Activated CD8-positive, alpha-beta memory T cell treated with anti-CD3 and anti-CD28 coated beads for 36 hours (primary cell): ENCODE measurements at regions not wholly inside any gene's neighbourhood (a gene's known extent, or its start where the extent isn't known, plus 50 kb on each side); places are given as distances from the start of the nearest gene placed in this dataset.
"Not testable (repeated sequence)": the region's sequence is repeated elsewhere in the genome, so short reads cannot be mapped to it uniquely, and the experiment has no call there.

Source experiments
- CTCF ChIA-PET: fragments of 350-600 bp; sonication (Branson Sonifier 250); formaldehyde crosslinking; loops from one replicate; lab custom pipeline; 2021; ENCODE audit warnings: antibody characterized with exemption; lab: Charles Lee
- POLR2A ChIA-PET: fragments of 350-600 bp; sonication (Branson Sonifier 250); formaldehyde crosslinking; loops from one replicate; lab custom pipeline; 2021; ENCODE audit warnings: antibody characterized with exemption; lab: Charles Lee

DNA sequence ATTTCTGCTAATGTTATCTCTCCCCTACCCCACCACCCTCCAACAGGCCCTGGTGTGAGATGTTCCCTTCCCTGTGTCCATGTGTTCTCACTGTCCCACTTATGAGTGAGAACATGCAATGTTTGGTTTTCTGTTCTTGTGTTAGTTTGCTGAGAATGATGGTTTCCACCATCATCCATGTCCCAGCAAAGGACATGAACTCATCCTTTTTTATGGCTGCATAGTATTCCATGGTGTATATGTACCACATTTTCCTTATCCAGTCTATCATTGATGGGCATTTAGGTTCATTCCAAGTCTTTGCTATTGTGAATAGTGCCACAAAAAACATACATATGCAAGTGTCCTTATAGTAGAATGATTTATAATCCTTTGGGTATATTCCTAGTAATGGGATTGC, 104.5 kb downstream of the ZNF33B start:
- POLR2A ChIA-PET, CTCF ChIA-PET: not testable (repeated sequence)

DNA sequence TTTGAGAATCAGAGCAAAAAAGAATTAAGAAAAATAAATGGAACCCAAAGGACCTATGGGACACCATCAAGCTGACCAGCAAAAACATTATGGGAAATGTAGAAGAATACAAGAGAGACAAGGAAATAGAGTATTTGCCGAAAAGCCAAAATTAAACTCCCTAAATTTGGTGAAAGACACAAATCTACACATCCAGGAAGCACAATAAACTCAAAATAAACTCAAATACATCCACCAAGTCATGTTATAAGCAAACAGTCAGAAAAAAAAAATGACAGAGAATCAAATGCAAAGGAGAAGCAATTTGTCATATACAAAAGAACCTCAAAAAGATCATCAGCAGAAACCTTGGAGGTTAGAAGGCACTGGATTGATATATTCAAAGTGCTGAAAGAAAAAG, 105.4 kb downstream of the ZNF33B start:
- CTCF ChIA-PET, result no interaction called here
- POLR2A ChIA-PET, result no interaction called here

DNA sequence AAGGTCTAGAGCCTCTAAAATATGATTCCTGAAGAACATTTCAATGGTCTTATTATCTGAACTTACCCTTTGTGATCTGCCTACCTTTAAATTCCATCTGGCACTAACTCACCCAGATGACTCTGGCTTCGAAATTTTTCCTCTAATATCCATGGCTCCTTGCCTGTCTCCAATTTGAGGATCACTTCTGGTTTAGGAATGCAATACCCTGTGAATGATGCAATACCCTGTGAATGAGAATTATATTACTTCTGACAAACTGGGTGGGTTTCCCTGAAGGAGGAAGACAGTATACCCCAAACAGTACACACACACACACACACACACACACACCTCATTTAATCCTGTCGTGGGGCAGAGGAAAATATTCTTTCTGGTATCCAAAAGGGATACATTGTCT, 115.3 kb downstream of the ZNF33B start:
- ChIA-PET POLR2A (no interaction called here), CTCF (interaction anchor here (0.6 kb wide), 1 partner anchor 157 kb away, joined by 3 read pairs; no protein-coding TSS in a partner anchor)

DNA sequence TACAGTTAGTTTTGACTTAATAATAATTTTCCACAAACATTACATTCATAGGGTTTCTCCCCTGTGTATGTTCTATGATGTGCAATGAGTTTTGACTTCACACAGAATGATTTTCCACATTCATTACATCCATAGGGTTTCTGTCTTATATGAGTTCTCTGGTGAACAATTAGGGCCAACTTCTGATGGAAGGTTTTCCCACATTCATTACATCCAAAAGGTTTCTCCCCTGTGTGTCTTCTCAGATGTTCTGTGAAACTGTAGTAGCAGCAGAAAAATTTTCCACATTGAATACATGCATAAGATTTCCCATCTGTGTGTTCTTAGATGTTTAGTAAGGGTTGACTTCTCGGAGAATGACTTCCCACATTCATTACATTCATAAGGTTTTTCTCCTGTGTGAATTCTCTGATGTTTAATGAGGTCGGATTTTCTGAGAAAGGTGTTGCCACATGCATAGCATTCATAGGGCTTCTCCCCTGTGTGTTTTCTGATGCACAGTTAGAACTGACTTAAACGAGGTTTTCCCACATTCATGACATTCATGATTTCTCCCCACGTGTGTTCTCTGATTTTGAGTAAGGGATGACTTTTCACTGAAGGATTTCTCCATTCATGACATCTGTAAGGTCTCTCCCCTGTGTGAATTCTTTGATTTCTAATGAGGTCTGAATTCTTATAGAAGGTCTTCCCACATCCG, 118.5 kb downstream of the ZNF33B start:
- ChIA-PET POLR2A (no interaction called here), CTCF (no interaction called here)

DNA sequence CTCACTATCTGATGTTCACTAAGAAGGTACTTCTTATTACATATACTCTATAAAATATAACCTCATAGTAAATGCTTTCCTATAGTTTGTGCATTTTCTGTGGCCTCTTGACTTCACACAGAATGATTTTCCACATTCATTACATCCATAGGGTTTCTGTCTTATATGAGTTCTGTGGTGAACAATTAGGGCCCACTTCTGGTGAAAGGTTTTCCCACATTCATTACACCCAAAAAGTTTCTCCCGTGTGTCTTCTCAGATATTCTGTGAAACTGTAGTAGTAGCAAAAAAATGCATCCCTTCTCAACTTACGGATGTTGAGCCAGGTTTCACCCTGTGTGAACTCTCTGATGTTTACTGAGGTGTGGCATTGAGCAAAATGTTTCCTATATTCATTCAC, 119.3 kb downstream of the ZNF33B start:
- ChIA-PET POLR2A (no interaction called here), CTCF (no interaction called here)

DNA sequence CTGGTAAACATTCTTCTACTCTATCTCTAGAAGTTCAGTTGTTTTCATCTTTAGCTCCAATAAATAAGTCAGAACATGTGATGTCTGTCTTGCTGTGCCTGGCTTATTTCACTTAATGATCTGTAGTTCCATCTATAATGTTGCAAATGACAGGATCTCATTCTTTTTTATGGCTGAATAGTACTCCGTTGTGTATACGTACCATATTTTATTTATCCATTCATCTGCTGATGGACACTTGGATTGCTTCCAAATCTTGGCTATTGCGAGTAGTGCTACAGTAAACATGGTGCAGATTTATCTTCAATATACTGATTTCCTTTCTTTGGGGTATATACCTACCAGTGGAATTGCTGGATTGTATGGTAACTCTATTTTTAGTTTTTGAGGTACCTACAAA, 124.4 kb downstream of the ZNF33B start:
- ChIA-PET POLR2A (no interaction called here), CTCF (no interaction called here)

DNA sequence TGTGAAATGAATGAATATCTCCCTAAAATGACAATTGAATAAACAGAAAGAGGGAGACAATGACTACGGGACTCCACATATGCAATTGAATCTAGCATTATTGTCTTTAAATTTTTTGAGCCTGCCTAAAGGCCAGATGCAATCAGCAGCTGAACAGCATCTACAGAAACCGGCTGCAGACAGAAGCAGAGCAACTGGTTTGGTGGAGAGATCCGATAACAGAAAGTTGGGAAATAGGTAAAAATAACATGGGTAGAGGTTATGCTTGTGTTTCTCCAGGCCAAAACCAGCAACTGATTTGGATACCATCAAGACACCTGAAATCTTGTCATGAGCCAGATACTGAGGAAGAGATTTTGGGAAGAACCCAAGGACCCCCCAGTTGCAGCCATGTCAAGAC, 146.6 kb downstream of the ZNF33B start:
- ChIA-PET POLR2A (no interaction called here), CTCF (interaction anchor here (1.6 kb wide), 1 partner anchor 10 kb away, joined by 3 read pairs; no protein-coding TSS in a partner anchor)

DNA sequence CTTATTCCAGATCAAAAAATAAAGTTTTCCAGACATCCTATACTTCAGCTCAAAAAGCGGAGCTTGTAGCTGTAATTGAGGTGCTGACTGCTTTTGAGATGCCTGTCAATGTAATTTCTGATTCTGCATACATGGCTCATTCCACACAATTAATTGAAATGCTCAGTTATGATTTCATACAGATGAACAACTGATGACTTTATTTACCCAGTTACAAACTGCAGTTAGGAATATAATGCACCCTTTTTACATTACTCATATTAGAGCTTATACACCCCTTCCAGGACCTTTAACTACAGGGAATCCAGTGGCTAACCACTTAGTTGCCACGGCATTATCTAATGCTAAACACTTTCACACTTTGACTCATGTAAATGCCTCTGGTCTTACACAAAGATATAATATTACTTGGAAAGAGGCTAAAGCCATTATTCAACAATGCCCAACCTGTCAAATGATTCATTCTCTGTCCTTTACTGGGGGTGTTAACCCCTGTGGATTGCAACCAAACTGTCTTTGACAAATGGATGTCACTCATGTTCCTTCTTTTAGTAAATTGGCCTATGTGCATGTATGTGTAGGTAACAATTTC, 147.3 kb downstream of the ZNF33B start:
- POLR2A ChIA-PET, result no interaction called here
- CTCF ChIA-PET, result no interaction called here

DNA sequence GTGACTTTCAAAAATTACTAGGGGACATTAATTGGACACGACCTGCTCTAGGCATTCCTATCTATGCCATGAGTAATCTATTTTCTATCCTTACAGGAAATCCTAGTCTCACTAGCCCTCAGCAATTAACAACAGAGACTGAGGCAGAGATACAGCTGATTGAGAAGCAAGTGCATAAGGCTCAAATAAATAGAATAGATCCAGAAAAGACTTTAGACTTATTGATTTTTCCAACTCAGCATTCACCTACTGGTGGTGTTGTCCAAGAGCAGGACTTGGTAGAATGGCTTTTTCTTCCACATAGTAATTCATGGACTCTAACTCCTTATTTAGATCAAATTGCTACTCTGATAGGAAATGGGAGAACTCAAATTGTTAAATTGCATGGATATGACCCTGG, 148.0 kb downstream of the ZNF33B start:
- ChIA-PET POLR2A (no interaction called here), CTCF (no interaction called here)

DNA sequence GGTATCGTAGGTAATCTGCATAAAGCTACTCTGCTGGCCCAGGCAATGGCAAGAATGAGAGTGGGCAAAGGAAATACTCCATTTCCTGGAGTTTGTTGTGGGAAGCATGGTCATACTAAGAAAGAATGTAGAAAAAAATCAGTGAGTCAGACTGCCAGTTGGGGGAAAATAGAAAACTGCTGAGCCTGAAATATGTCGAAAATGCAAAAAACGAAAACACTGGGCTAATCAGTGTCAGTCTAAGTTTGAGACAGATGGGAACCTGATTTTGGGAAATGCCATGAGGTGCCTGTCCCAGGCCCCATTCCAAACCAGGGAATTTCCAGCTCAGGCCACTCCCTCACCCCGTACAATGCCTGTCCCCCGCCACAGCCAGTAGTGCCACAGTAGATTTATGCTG, 150.0 kb downstream of the ZNF33B start:
- ChIA-PET CTCF (no interaction called here), POLR2A (no interaction called here)

DNA sequence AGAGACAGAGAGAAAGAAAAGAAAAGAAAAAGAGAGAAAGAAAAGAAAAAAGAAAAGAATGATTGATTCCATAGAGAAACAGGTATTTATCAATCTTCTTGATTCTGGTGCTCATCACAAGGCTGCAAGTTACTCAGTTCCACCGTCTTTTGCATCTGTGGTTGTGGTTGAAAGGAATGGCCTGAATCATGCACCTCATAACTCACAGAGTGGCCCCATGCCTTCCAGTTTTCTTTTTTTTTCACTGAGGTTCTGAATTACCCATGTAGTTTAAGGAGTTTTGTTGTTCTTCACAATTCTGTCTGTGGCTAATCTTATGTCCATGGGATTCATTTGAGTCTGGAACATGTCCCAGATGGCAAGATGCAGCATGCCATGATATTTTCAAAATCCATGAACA, 156.0 kb downstream of the ZNF33B start:
- CTCF ChIA-PET, result no interaction called here
- POLR2A ChIA-PET, result no interaction called here

DNA sequence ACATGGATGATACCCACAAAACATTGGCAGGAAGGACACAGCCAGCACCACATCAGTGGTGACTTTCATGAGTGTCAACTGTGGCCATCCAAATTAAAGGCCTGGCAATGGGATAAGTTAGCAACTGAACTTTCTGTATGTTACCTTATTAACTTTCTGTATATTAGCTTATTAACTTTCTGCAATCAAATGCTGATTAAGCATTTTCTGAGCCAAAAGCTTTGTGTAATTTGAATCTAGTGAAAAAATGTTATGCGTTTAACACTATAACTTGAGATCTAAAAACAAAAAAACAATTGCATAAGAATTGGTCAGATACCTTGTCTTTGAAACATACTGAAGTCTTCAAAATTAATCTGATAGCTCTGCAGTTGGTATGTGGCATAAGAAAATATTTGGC, 159.3 kb downstream of the ZNF33B start:
- CTCF ChIA-PET, result no interaction called here
- POLR2A ChIA-PET, result no interaction called here

DNA sequence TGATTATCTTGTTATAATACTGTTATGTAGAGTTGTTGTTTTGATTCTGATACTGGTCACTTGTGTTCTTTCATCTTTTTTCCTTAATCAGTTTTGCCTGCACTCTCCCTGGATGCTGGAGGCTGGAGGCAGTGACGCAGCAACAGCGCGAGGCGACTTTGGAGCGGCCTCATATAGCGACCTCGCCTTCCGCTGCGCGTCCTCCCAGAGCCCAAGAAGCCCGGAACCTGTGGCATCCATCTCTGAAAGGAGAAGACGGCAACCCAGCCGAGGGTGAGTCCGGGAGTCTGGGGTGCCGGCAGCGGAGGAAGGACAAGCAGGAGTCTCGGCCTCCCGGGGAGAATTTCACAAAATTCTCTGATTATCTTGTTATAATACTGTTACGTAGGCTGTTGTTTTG, 161.2 kb downstream of the ZNF33B start:
- CTCF ChIA-PET, result no interaction called here
- POLR2A ChIA-PET, result no interaction called here

DNA sequence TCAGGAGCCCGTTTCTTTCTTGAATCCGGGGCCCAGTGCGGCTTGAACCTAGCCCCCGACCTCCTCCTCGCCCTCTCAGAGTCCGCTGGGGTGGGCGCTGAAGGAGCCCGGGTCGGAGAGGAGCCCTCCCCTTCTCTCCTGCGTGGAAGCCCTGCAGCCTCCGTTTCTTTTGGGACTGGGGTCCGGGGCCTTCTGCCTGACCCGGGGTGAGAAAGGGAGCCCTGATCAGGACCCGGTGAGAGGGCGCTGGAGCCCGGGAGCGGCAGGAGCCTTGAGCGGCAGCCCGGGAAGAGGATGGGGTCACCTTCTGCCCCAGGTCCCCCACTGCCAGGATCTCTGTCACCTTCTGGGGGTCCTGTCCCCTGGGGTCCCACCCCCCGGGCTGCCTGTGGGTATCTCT, 162.3 kb downstream of the ZNF33B start:
- CTCF ChIA-PET, result no interaction called here
- POLR2A ChIA-PET, result no interaction called here

DNA sequence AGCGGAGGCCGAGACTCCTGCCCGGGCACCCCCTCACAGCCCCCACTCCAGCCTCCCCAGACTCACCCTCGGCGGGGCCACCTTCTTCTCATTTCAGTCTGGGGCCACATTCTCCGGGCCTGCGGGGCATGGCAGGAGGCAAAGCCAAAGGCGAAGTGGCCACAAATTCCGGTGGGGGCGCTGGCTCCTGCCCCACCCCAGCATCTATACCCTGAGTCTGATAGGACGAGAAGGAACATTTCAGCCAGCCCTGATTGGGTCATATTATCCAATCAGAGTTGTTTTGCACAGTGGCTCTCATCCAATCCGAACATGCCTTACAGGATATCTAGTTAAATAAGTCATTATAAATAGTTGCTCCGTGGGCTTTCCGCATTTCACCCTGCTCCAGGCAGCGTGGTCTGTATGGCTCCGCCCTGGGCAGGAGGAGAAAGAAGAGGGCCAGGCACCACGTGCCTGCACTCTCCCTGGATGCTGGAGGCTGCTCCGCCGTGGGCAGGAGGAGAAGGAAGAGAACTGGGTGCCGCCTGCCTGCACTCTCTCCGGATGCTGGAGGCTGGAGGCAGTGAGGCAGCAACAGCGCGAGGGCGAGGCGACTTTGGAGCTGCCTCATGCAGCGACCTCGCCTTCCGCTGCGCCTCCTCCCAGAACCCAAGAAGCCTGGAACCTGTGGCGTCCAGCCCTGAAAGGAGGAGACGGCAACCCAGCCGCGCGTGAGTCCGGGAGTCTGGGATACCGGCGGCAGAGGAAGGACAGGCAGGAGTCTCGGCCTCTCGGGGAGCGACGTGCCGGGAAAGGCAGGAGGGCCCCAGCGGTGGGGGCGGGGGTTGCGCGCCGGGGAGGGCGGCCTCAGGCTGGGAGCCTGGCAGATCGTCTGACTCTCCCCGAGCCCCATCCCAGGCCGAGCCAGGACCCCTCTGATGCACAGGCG, 162.9 kb downstream of the ZNF33B start:
- POLR2A ChIA-PET, result no interaction called here
- CTCF ChIA-PET, result no interaction called here

DNA sequence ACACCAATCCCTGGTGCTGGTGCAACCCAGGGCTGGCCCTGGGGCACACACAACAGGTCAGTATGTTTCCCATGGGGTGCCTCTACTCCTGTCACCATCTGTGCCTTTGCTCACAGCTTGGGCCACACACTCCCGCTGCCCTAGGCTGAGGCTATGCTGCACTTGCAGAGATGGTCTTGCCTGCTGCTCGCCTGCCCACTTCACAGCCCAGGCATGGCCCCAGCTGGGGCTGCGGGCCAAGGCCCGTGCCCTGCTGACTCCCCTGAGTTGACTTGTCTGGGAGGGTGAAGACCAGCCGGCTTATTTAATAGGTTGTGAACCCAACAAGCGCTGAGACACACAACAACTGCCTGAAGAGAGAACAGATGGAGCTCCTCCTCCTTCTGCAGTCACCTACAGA, 184.1 kb downstream of the ZNF33B start:
- ChIA-PET POLR2A (no interaction called here), CTCF (no interaction called here)

DNA sequence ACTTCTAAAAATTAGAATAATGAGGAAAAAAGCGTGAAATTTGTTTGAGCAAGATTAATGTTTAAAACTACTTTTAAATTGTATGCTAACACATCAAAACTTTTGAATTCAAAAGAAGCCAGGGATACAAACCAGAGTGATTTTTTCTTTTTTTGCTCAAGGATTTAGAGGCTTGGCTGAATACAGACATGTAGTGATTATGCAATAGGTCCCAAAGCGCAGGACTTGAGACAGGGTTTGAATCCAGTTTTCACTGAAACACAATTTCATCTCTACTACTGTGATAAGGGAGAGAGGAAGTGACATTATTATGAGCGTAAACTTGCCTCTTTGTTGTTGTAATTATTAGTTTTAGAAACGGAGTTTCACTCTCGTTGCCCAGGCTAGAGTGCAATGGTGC, 207.3 kb downstream of the ZNF33B start:
- ChIA-PET POLR2A (no interaction called here), CTCF (no interaction called here)

DNA sequence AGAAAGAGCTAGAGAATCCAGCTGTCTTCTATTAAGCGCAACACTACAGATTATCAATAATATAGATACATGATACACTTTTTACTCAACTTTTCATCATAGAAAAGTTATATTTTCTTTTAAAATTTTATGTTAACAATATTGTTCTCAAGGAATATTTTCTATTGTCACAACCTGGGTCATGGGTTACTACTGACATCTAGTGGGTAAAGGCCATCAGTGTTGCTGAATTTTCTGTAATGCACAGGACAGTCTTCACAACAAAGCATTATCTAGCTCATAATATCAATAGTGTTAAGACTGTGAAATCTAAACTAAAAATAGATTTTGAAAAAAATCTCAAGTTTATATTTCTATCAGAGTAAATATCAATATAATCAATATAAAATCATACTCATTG, 209.8 kb downstream of the ZNF33B start:
- POLR2A ChIA-PET, result no interaction called here

DNA sequence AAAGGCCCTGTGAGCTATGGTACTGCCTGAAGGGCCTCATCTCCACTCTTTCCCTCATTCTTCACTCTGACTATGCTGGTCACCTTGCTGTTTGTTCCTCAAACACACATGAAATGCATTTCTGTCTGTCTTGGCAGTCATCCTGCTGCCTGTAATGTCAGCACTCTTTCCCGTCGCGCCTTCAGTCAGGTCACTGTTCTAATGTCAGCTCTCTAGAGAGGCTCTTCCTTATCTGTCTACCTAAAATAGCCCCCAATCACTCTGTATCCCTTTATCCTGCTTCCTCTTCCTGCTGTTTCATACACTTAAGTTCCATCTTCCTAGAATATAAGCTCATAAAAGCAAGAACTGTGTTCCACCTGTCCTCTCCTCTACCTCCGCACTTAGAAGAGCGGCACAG, 215.5 kb downstream of the ZNF33B start:
- POLR2A ChIA-PET, result no interaction called here
- CTCF ChIA-PET, result no interaction called here

More for the DNA sequence above, 209.8 kb downstream of the ZNF33B start:
- CTCF ChIA-PET, result no interaction called here

DNA sequence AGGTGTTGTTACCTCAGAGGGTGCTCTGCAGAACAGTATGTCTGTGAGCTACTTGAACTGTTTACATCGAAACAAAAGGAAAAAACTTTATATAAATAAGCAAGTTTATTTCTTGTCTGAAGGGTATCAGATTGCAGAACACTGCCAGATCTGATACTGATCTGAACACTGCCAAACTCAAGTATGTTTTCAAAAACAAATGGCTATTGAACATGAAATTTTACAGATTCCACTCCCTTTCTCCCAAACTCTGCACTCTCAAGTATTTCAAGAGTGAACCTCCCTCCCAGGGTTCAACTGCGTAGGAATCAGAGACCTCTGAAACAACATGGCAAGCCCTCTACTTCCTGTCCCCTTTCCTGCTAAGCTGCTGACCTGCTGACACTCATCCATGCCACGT, 216.6 kb downstream of the ZNF33B start:
- ChIA-PET POLR2A (no interaction called here), CTCF (no interaction called here)

DNA sequence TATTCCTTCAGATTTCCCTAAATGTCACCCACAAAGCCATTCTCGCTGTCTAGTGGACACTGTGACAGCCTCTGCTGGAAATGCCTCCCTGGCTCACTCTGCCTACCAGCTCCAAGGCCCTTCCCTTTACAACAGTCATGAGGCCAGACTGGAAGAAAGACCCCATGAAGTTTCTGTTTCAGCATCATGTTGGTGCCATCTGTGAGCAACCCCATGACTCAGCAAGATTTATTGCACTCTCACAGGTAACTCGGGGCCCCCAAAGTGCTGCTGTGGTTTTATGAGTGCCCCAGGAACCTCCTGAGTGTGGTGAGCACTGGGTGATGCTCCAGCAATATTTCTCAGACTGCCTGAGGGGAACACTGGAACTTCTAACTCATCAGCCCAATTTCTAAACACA, 218.6 kb downstream of the ZNF33B start:
- ChIA-PET CTCF (no interaction called here), POLR2A (no interaction called here)
